Thyroid gland (tissue), 4 donors: ENCODE measurements at regions not wholly inside any gene's neighbourhood (a gene's known extent, or its start where the extent isn't known, plus 50 kb on each side); places are given as distances from the start of the nearest gene placed in this dataset.

Source experiments
- DNase-seq, 2 donors: peaks; one replicate each; pipeline ENCODE4 v3.0.0-alpha.2; 2019
- H3K27ac ChIP-seq, 3 donors: fragments of 200-600 bp; sonication (generic); 1 replicate in 2 of 3; 2 replicates in 1 of 3; pipeline ENCODE4 v1.5.1; 2016 to 2019; ENCODE audit warnings: mild to moderate bottlenecking in 1 of 3, moderate library complexity in 1 of 3
- H3K27me3 ChIP-seq: fragments of 200-600 bp; sonication (generic); one replicate; pipeline ENCODE4 v1.5.1; 2019
- H3K36me3 ChIP-seq, 2 donors: fragments of 200-600 bp; sonication (generic); one replicate each; pipeline ENCODE4 v1.5.1; 2016 to 2019
- H3K4me1 ChIP-seq, 2 donors: fragments of 200-600 bp; sonication (generic); one replicate each; pipeline ENCODE4 v1.5.1; 2017 to 2019
- H3K4me3 ChIP-seq, 3 donors: fragments of 200-600 bp; sonication (generic); replicated peaks in 1 of 3; 1 replicate in 2 of 3; 2 replicates in 1 of 3; pipeline ENCODE4 v1.5.1; 2016; ENCODE audit warnings: mild to moderate bottlenecking in 1 of 3
- H3K9me3 ChIP-seq: fragments of 200-600 bp; sonication (generic); one replicate; pipeline ENCODE4 v1.5.1; 2017
- POLR2A ChIP-seq, 2 donors: fragments of 450-650 bp; IDR thresholded peaks; one replicate each; pipeline ENCODE4 v1.6.1; 2017; ENCODE audit warnings: antibody characterized with exemption in 2 of 2, mild to moderate bottlenecking in 2 of 2, moderate library complexity in 1 of 2
- WGBS, 2 donors: methylation state at CpG; one replicate each; pipeline ENCODE4 v1.1.5; 2017; 5-methylcytosine and 5-hydroxymethylcytosine counted together
- intact Hi-C: fragments of 100-400 bp; cut with DNase I; formaldehyde crosslinking; loops from one replicate; pipeline ENCODE4 v1.15.1; 2023
- TF ChIP-seq, protein P1 (sequence below), 6 experiments: fragments of 200-600 bp in 3 of 6; fragments of 450-650 bp in 3 of 6; sonication (generic) in 3 of 6; IDR thresholded peaks; one replicate each; pipeline ENCODE4 v1.5.1; 2016 to 2019; ENCODE audit warnings: antibody characterized with exemption in 6 of 6, mild to moderate bottlenecking in 2 of 6, inconsistent platforms in 1 of 6, moderate library complexity in 1 of 6

- H3K4me3 ChIP-seq, result no peak overlapping the region
- no peak for TF ChIP-seq POLR2A (IDR thresholded peaks at IDR 0.05)
- TF ChIP-seq, protein P1, sequence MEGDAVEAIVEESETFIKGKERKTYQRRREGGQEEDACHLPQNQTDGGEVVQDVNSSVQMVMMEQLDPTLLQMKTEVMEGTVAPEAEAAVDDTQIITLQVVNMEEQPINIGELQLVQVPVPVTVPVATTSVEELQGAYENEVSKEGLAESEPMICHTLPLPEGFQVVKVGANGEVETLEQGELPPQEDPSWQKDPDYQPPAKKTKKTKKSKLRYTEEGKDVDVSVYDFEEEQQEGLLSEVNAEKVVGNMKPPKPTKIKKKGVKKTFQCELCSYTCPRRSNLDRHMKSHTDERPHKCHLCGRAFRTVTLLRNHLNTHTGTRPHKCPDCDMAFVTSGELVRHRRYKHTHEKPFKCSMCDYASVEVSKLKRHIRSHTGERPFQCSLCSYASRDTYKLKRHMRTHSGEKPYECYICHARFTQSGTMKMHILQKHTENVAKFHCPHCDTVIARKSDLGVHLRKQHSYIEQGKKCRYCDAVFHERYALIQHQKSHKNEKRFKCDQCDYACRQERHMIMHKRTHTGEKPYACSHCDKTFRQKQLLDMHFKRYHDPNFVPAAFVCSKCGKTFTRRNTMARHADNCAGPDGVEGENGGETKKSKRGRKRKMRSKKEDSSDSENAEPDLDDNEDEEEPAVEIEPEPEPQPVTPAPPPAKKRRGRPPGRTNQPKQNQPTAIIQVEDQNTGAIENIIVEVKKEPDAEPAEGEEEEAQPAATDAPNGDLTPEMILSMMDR (IDR thresholded peaks at IDR 0.05), result no peak
- WGBS, 2 donors, result 85 to 91% methylated on average over 2 of the region's 2 CpGs
- no peaks in the 10 kb centered on the region for H3K9me3 ChIP-seq
- no peaks in the 10 kb centered on the region for H3K27me3 ChIP-seq
- intact Hi-C loops, result no loop called here
- no peak for DNase-seq
- H3K4me1 ChIP-seq, result peaks cover 6 to 30% of the 10 kb centered on the region in 2 donors
- no peak overlapping the region for H3K27ac ChIP-seq
- H3K36me3 ChIP-seq, result no peaks in the 10 kb centered on the region
Observed at GRCh38 chr15:62475591-62475990, 310.5 kb upstream of the C2CD4B start.

GRCh38 chr15:62476163-62476562 lies 311.1 kb upstream of the C2CD4B start:
- Histone ChIP-seq H3K27me3 (no peaks in the 10 kb centered on the region), H3K4me3 (no peak overlapping the region), H3K9me3 (no peaks in the 10 kb centered on the region), H3K36me3 (no peaks in the 10 kb centered on the region), H3K27ac (no peak overlapping the region), H3K4me1 (peaks cover 5 to 24% of the 10 kb centered on the region in 2 donors)
- no peak for TF ChIP-seq POLR2A (IDR thresholded peaks at IDR 0.05)
- TF ChIP-seq, protein P1 (IDR thresholded peaks at IDR 0.05), result no peak
- no peak for DNase-seq
- intact Hi-C loops, result no loop called here
- 93 to 96% methylated on average over 9 of the region's 9 CpGs for WGBS, 2 donors

- TF ChIP-seq POLR2A (IDR thresholded peaks at IDR 0.05), result no peak
- peaks cover under 1 to 12% of the 10 kb centered on the region in 2 donors for H3K4me1 ChIP-seq
- H3K4me3 ChIP-seq, result no peak overlapping the region
- no peak overlapping the region for H3K27ac ChIP-seq
- no peaks in the 10 kb centered on the region for H3K9me3 ChIP-seq
- no peak for DNase-seq
- no peaks in the 10 kb centered on the region for H3K36me3 ChIP-seq
- intact Hi-C loops, result no loop called here
- WGBS, 2 donors, result 74 to 76% methylated on average over 8 to 9 of the region's 9 CpGs
- no peaks in the 10 kb centered on the region for H3K27me3 ChIP-seq
Observed at GRCh38 chr15:62477929-62478328, 312.8 kb upstream of the C2CD4B start.

- WGBS, 2 donors, result 77 to 83% methylated on average over 5 of the region's 5 CpGs
- intact Hi-C loops, result no loop called here
Observed at GRCh38 chr15:62482785-62483429, 317.8 kb upstream of the C2CD4B start.

DNA sequence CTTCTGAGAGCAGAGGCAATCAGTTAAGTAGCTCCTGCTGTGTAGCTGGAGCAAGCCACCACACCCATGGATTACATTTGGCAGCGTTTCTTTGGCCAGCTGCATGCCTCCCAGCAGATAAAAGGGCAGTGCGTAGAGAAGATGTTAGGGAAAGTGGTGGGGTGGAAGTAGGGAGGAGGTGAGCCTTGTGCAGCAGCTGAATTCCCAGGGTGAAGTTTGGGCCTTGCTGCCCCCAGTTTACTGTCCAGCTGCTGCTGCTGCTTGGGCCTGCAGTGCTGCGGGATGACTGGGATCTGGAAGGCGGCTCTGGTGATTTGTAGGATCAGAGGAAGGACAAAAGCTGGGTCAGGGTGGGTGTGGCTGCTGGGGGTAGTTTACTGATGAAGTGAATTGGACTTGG lies 318.7 kb upstream of the C2CD4B start:
- Histone ChIP-seq H3K4me1 (peaks cover 0 to 6% of the 10 kb centered on the region in 2 donors), H3K4me3 (no peak overlapping the region), H3K27me3 (no peaks in the 10 kb centered on the region), H3K36me3 (no peaks in the 10 kb centered on the region), H3K27ac (no peak overlapping the region), H3K9me3 (no peaks in the 10 kb centered on the region)
- WGBS, 2 donors, result 78 to 89% methylated on average over 4 of the region's 4 CpGs
- intact Hi-C loops, result no loop called here
- no peak for TF ChIP-seq POLR2A (IDR thresholded peaks at IDR 0.05)
- TF ChIP-seq, protein P1 (IDR thresholded peaks at IDR 0.05), result no peak
- DNase-seq, result no peak

More at GRCh38 chr15:62482785-62483429, 317.8 kb upstream of the C2CD4B start:
- no peaks in the 10 kb centered on the region for H3K9me3 ChIP-seq
- no peaks in the 10 kb centered on the region for H3K27me3 ChIP-seq
- H3K4me1 ChIP-seq, result peaks cover 0 to 6% of the 10 kb centered on the region in 2 donors
- H3K27ac ChIP-seq, result no peak overlapping the region
- TF ChIP-seq POLR2A (IDR thresholded peaks at IDR 0.05), result no peak
- TF ChIP-seq, protein P1 (IDR thresholded peaks at IDR 0.05), result no peak
- no peaks in the 10 kb centered on the region for H3K36me3 ChIP-seq
- H3K4me3 ChIP-seq, result no peak overlapping the region
- DNase-seq, result no peak
